HG03280 (cell line): ENCODE measurements at regions not wholly inside any gene's neighbourhood (a gene's known extent, or its start where the extent isn't known, plus 50 kb on each side); places are given as distances from the start of the nearest gene placed in this dataset.

Source experiments
- ATAC-seq: cut with Tn5 transposase; IDR thresholded peaks from one replicate; pipeline ENCODE4 v1.9.1; 2021; ENCODE audit warnings: mild to moderate bottlenecking, moderate library complexity; ENCODE audit not compliant: unreplicated experiment

DNA sequence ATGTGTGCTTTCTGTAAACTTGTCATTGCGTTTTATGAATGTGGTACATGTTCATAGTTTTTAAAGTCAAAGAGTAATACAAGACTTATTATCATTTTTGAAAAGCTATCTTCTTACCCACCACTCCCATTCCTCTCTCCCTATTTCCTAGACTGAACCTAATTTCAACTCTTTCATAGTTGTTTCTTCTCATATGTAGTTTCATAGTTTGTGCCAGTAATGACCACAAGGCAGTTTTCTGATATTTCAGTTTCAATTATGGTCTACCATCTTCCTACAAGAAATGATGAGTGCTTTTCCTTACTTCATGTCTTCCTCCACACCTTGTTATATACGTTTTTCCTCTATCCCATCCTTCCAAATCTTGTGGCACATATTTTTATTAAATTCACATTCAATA lies 445.0 kb upstream of the GOLIM4 start:
- no peak for ATAC-seq

- ATAC-seq: no peak
These were observed 444.2 kb upstream of the GOLIM4 start for GRCh38 chr3:168539909-168540308.

- ATAC-seq: no peak
These were observed 439.0 kb upstream of the GOLIM4 start for GRCh38 chr3:168534761-168535160.

GRCh38 chr3:168533600-168533999 lies 437.9 kb upstream of the GOLIM4 start:
- ATAC-seq: no peak

- no peak for ATAC-seq
These were observed 436.4 kb upstream of the GOLIM4 start for GRCh38 chr3:168532135-168532534.

DNA sequence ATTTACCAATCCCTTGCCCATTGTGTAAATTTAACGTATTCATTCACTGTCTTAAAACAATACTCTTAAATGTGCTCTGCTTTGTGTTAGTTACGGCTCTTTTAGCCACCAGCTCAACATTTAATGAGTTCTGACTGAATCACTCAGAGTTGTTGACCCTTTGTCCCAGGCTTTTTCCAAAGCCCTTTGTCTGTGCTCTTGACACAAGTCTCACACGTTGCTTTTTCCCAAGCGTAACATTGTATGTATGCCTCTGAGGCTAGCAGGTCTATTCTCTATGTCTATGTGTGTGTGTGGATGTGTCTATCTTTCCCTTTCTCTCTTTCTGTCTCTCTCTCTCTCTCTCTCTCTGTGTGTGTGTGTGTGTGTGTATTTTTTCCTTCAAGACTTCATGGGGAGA lies 435.4 kb upstream of the GOLIM4 start:
- no peak for ATAC-seq

DNA sequence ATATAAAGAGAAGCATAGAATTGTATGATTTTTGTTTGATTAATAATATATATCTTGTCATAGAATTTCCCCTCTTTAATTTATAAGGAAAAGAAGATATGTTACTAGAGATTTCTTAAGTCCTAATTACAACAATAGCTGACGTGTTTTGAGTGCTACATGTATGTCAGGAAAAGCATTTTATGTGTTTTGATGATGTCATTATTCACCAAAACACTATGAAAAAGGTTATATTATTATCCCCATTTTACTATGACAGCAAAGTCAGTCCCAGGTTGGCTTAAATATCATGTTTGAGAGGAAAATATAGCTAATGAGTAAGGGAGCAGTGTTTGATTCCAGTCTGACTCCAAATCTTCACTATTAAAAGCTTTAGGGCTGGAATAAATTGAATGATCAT lies 428.4 kb upstream of the GOLIM4 start:
- no peak for ATAC-seq

DNA sequence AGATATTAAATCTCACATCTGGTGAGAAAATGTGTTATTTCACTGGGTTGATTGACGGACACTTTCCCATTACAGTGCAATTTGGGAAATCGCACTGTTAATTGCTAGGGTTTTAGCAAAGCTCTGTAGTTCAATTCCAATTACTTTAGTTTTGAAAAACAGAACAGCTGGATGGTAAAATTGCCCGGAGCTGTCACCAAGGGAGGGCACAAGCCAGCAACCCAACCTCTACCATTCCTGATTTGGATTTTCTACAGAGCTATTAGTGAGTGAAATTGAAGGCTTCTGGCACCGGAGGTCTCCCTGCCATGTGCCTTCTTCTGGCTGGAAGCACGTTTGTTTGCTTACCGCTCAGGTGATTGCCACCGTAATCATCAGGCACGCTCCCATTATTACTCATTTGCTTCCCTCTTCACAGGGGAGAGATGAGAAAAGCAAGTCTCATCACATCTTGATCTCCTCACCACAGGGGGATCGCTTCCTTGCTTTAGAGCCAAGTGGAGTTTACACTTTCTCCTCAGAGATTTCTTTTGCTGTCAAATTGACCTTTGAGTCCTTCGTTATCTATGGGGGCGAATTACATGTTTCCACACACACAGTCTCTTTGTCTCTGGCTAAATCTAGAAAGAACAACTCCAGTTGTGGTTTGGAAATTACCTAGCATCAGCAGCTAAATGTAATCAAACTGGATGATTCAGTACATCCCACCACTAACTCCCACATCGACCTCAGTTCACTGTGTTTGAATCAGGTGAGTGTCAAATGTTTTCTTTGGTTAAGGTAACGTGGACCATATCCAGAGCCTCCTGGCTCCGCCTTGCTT lies 421.7 kb upstream of the GOLIM4 start:
- no peak for ATAC-seq

- no peak for ATAC-seq
These were observed 418.5 kb upstream of the GOLIM4 start for GRCh38 chr3:168514252-168514651.

DNA sequence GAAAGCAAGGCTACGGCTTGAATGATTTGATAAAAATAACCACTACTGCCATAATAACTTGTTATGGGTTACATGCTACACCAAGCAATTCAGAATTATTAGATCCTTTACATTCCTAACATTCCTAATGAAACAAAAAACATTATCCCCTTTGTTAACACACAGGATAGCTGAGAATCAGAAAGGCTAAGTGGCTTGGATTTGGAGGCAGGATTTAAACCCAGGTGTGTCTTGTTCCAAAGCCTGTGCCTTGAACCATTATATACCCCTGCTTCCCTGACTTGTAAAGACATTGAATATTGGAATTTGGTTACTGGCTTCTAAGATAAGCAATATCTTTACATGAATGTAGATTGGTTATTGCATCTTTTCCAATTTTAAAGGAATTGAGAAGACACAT lies 417.1 kb upstream of the GOLIM4 start:
- no peak for ATAC-seq

DNA sequence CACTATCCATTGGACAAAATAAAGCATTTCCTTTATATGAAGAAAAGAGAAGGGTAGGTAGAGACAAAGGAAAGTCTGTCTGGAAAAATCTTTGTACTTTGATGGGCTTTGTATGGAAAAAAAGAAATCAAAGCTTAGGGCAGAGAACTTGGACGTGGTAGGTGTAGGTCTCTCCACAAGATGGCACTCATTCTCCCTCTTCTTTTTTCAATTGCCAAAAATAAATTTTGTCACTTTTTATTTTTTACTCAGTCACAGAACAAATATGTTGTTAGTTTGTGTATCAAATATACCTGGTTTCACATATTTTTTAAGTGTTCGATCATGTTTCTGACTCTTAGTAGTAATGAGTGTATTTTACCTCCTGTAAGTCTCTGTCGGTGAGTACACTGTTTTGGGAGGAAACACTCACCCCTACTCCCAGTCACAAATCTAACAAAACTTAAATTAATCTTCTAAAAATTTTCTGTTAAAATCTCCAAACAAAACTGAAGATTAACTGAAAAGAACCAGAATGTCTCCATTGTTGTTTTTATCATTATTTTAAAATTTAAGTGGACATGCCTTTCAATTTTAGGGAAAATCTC lies 415.8 kb upstream of the GOLIM4 start:
- no peak for ATAC-seq

DNA sequence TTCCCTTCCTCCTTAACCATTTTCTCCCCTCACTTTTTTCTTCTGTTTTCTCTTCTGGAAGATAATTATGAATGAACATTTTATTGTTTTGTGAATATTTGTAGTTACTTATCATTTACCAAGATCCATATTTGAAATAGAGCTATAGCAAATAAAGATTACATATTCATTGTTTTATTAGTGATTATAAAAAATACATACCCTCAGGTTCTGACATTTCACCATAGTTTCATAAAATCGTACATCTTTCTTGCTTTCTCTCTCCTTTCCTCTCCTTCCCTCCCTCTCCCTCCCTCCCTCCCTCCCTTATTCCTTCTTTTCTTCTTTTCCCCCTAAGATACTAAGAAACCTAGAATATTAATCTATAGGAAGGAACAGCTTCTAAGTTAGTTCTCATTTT lies 410.9 kb upstream of the GOLIM4 start:
- no peak for ATAC-seq

DNA sequence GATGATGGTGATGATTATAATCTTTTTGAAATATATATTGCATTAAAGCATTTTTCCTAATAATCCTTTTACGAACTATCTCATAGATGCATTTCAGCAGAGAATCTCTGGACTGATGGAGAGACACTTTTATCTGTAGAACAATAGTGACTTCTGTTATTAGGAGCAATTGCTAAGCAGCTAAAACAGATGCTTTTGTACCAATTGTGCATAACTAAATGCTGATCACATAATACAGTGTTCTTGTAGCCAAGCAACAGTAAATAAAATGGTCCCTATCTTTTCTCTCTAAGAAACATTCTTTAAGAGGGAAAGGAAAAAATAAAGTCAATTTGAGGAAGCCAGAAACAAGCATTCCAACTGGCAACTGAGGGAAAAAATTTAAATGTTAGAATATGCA lies 405.8 kb upstream of the GOLIM4 start:
- ATAC-seq: no peak

- no peak for ATAC-seq
These were observed 402.5 kb upstream of the GOLIM4 start for GRCh38 chr3:168498194-168498593.

GRCh38 chr3:168497741-168498140 lies 402.0 kb upstream of the GOLIM4 start:
- ATAC-seq: no peak

DNA sequence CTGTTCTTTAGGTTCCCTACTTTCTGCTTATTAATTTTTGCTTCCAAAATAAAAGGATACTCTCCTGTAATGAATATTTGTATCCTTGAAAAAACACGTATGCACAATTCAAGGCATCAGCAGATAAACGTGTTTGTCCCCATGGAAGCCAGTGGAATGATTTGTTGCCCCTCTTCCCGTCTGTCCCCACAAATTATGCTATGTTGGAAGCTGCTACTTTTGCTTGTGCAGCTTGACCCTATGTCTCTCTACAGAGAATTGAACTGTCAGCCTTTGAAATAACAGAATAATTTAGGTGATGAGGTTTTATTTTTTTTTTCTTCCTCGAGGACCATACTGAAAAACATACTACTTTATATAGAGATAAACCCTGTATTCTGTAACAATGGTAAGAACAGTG lies 401.5 kb upstream of the GOLIM4 start:
- ATAC-seq: no peak

GRCh38 chr3:168495932-168496331 lies 400.2 kb upstream of the GOLIM4 start:
- ATAC-seq: no peak

GRCh38 chr3:168495270-168495669 lies 399.5 kb upstream of the GOLIM4 start:
- ATAC-seq: no peak

DNA sequence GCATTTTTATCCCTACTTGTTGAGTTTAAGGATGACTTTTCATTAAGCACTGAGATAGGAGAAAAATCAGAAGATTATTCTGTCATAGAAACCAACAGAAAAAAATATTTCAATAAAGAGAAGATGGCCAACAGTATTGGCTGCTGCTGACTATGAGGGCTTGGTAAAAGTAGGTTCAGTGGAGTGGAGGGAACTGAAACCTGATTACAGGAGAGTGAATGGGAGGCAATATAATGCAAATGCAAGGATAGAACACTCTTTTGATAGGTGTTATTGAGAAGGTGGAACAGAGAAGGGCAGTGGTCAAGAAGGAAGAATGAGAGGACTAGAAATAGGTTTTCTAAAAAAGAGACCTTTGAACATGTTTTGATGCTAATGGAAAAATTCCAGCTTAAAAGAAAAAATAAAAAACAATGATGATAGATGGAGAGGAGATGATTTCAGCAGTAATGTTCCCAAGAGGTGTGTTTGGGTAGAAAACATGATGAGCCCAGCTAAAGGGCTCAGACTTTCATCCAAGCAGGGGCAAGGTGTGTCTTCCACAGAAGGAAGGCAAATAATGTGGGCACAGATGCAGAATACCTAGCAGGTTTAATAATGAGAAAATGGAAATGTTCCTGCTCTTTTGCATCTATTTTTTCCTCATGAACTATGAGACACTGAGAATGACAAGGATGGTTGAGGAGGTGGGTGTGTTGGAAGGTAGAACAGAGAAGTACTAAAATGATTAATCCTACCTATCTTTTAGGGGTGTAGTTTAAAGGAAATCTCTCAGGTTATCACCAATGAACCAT lies 397.9 kb upstream of the GOLIM4 start:
- ATAC-seq: no peak

DNA sequence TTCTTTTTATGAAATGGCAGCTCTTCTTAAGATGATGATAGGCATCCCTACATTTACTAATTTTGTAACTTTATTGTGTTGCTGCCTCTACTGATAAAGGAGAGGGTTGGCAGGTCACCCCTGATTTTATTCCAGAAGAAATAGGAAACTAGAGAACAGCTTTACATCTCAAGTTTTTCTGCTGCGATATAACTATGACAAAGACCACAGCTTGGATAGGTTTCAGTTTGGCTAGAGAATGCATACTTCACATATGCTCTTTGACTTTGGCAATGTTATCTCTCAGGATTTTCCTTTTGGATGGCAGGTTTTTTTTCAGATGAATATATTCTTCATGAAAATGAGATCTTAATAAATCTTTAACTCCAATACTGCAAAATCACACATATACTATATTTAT lies 395.3 kb upstream of the GOLIM4 start:
- ATAC-seq: no peak

DNA sequence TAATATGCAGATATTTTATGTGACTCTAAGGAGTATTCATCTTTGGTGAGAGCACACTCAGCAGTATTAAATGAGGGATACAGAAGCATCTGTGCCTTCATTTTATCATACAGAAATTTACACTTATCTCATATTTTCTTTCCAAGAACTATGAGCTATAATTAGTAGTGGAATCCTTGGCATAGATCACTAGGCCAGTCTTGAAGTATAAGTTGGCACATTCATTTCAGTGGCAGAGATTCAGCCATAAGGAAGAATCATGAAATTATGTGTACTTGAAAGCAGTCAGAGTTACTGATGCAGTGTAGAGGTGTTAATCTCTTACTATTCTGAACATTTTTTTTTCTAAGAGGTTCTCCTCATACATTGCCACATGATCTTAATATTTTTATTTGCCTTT lies 393.6 kb upstream of the GOLIM4 start:
- no peak for ATAC-seq

DNA sequence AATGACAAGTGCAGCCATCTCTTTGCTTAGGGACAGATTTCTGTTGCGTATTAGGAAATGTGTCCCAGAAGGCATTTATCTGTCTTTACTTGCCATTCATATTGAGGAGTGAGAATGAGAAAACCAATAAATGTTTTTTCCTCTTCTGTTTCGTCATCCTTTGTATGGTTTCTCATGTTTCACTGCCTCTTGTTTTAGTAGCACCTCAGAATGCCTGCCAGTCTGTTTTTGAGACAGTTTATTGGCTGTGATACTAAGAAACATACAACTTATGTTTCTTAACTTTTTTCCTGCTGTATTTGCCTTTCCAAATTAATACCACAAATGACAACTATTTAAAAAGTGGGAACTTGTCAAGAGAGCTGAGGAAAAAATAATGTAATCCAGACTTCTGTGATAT lies 390.2 kb upstream of the GOLIM4 start:
- ATAC-seq: no peak
